ENCODE measurements at regions not wholly inside any gene's neighbourhood (a gene's known extent, or its start where the extent isn't known, plus 50 kb on each side); places are given as distances from the start of the nearest gene placed in this dataset.

DNA sequence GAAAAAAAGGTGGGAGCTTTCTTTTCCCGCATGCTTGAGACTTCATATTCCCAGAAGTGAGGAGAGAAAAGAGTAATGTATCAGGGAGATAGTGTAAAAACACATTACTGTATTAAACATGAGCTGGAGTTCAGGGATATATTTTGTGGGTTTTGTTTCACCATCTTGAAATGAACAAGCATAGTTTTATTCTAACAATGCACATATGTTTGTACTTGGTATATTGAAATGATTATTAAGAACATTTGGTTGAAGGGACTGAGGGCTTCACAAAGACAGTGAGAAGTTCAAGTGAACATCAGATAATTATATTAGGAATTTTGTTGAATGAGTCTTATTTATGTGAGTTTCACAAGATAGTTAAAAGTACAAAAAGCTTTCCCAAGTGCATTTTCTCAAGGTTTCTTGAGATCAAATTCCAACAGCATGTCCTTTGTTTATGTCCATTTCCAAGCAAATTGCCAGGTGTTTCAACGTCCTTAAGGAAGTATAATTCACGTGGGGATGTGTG is 368.8 kb downstream of the ANKRD50 start:
- no peak for DNase-seq (ENCODE audit: extremely low spot score)
- CTCF ChIA-PET = interaction anchor here (0.9 to 2.4 kb wide), 3 partner anchors 9 to 68 kb away, joined by 3 to 10 read pairs (median 3); no protein-coding TSS in a partner anchor

DNA sequence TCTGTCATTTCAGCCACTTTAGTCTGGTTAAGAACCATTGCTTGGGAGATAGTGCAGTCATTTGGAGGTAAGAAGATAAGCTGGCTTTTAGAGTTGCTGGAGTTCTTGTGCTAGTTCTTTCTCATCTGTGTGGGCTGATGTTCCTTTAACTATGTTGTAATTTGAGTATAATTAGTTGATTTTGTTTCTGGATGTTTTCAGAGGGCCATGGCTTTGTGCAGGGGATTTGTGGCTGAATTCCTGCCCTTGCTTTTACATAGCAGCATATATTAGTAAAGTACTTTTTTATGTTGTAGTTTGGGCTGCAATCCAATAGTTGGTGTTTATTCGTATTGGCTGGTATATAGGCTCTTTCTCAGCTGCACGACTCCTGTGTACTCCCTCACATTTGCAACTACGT is 339.6 kb downstream of the ANKRD50 start:
- ChIA-PET CTCF (interaction anchor here (0.8 kb wide), 1 partner anchor 14 kb away, joined by 3 read pairs; no protein-coding TSS in a partner anchor), POLR2A (no interaction called here)
- DNase-seq (ENCODE audit: extremely low spot score) = no peak
- TF ChIP-seq, protein P1, sequence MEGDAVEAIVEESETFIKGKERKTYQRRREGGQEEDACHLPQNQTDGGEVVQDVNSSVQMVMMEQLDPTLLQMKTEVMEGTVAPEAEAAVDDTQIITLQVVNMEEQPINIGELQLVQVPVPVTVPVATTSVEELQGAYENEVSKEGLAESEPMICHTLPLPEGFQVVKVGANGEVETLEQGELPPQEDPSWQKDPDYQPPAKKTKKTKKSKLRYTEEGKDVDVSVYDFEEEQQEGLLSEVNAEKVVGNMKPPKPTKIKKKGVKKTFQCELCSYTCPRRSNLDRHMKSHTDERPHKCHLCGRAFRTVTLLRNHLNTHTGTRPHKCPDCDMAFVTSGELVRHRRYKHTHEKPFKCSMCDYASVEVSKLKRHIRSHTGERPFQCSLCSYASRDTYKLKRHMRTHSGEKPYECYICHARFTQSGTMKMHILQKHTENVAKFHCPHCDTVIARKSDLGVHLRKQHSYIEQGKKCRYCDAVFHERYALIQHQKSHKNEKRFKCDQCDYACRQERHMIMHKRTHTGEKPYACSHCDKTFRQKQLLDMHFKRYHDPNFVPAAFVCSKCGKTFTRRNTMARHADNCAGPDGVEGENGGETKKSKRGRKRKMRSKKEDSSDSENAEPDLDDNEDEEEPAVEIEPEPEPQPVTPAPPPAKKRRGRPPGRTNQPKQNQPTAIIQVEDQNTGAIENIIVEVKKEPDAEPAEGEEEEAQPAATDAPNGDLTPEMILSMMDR (IDR thresholded peaks at IDR 0.05; ENCODE audit: control extremely low read depth, extremely low read depth, low read depth, missing control alignments) = no peak

More for the DNA sequence above, 368.8 kb downstream of the ANKRD50 start:
- TF ChIP-seq, protein P1 (IDR thresholded peaks at IDR 0.05; ENCODE audit: control extremely low read depth, extremely low read depth, low read depth, missing control alignments) = no peak
- POLR2A ChIA-PET = no interaction called here

DNA sequence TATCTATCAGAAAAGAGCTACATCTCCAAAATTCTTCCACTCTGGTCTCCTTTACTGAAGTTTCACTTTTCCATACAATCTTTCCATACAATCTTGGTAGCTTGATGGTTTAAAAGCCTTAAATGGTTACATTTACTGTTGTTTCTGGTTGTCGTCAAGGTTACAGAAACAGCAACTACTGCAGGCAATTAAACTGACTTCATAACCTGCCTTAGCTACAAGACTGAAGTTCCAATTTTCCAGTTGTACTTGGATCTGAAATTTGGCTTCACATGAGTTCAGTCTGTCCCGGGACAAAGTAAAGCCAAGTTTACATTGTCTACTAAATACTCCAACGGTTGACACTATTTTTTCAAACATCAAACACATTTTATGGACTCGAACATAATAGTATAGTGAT is 326.4 kb downstream of the ANKRD50 start:
- no peak for DNase-seq (ENCODE audit: extremely low spot score)
- POLR2A ChIA-PET = no interaction called here
- TF ChIP-seq, protein P1 (IDR thresholded peaks at IDR 0.05; ENCODE audit: control extremely low read depth, extremely low read depth, low read depth, missing control alignments) = no peak
- CTCF ChIA-PET = interaction anchor here (1.2 kb wide), 1 partner anchor 14 kb away, joined by 3 read pairs; no protein-coding TSS in a partner anchor

DNA sequence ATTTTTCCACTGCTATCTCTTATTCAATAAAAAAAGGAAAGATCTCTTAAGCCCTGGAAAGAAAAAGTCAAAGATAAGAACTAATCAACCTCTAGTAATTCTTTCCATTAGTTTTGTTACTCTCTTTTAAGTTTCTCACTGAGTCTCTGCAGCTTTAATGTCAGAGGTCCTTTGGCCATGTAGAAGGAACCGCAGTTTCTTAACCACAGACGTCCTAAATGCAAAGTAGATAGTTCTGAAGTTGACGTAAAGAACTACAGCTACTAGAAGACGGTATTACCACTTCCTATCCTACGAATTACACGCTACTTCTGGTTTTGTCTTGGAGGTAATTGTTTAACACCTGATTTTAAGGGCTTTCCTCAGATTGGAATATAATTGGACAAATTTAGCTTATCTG is 325.9 kb downstream of the ANKRD50 start:
- no peak for DNase-seq (ENCODE audit: extremely low spot score)
- POLR2A ChIA-PET = no interaction called here
- CTCF ChIA-PET = interaction anchor here (1.2 kb wide), 1 partner anchor 14 kb away, joined by 3 read pairs; no protein-coding TSS in a partner anchor
- TF ChIP-seq, protein P1 (IDR thresholded peaks at IDR 0.05; ENCODE audit: control extremely low read depth, extremely low read depth, low read depth, missing control alignments) = no peak

DNA sequence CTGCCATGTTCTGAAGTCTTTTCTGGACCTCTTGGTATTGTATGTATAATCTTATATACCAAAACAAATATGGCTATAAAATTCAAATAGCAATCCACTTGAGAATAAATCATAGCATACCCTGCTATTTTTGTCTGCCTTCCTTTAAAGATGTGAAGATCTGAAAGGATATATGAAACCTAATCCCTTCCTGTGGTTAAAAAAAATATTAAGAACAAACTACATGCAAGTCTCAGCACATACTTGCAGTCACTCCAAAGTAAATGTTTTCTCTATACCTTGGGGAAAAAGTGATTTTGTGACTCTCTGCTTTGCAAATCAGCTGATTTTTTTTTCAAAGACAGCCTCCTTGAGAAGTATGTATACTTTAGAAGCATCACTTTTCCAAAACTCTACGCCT is 322.9 kb downstream of the ANKRD50 start:
- ChIA-PET POLR2A (no interaction called here), CTCF (no interaction called here)
- TF ChIP-seq, protein P1 (IDR thresholded peaks at IDR 0.05; ENCODE audit: control extremely low read depth, extremely low read depth, low read depth, missing control alignments) = no peak
- no peak for DNase-seq (ENCODE audit: extremely low spot score)

DNA sequence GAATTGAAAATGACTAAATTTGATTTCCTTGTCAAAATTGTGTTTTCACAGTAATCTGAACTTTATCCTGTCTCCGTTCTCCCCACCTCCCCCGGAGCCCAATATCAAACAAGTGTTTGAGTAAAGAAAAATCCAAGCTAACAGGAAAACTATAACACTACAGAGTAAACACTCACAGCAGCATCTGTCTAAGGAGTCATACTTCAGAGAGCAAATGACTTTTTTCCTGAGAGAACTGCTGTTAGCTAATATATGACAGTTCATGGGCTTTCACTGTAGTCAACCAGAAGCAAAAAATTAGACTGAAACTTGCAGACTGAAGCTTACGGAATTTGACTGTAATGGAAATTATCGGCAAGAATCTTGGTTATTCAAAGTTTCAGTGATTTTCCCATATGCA is 321.7 kb downstream of the ANKRD50 start:
- ChIA-PET POLR2A (no interaction called here), CTCF (no interaction called here)
- DNase-seq (ENCODE audit: extremely low spot score) = no peak
- TF ChIP-seq, protein P1 (IDR thresholded peaks at IDR 0.05; ENCODE audit: control extremely low read depth, extremely low read depth, low read depth, missing control alignments) = no peak
